ENCODE measurements at regions not wholly inside any gene's neighbourhood (a gene's known extent, or its start where the extent isn't known, plus 50 kb on each side); places are given as distances from the start of the nearest gene placed in this dataset.
"Not testable (repeated sequence)": the region's sequence is repeated elsewhere in the genome, so short reads cannot be mapped to it uniquely, and the experiment has no call there.

DNA sequence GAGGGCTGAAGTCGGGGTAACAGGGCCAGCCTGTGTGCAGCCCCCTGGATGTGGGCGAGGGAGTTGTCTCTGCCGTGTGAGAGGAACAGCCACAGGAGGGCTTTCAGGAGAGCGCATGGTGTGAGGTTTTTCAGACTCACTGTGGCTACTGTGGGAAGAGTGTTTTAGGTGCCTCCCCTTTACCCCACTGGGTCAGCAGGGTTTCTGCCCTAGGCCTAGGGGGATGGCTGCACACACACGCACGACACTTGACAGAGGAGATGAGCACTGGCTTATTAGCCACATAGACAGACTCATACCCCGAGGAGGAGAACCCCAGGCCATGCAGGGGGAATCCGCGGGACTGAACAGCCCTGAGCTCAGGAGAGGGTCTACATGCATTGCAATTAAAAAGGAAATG, 70.8 kb upstream of the GOLGA6L6 start:
- H3K27ac ChIP-seq; FAIRE-seq; H3K36me3 ChIP-seq; H3K4me1 ChIP-seq; H3K4me3 ChIP-seq; H3K27me3 ChIP-seq; intact Hi-C loops (cut with DNase I); H3K9me3 ChIP-seq; ATAC-seq: not testable (repeated sequence)
- peak in 1 of 6 donors; percentile 34 for DNase-seq
- 53 to 57% methylated on average over 7 to 8 of the region's 9 CpGs for WGBS, 2 donors

DNA sequence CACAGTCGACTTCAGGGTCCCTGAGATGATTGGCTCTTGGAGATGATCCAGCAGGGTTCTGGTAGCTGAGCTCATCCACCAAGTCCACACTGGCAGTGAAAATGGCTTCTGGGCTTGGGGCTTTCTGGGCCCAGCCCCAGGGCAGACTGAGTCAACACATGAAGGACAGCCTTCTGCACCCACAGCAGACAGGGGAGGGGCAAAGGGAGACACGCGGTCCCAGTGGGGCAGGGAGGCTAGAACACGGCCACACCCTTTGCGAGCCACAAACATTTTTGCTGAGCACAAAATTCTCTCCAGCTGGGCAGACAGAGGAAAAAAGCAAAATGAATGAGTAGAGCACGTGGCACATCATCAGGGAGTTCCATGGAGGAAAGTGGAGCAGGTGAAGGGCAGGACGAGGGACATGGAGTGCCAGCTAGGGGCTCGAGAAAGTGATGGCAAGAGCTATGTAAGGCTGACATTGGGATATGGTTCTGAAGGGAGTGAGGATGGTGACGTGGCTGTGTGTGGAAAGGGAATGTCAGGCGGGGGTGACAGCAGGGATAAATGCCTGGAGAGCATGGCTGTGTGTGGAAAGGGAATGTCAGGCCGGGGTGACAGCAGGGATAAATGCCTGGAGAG, 70.2 kb upstream of the GOLGA6L6 start:
- H3K4me3 ChIP-seq; FAIRE-seq; H3K36me3 ChIP-seq; H3K27me3 ChIP-seq; H3K27ac ChIP-seq; intact Hi-C loops (cut with DNase I); ATAC-seq; H3K9me3 ChIP-seq; DNase-seq; H3K4me1 ChIP-seq: not testable (repeated sequence)
- WGBS, 2 donors, result 32 to 34% methylated on average over 2 to 3 of the region's 11 CpGs

DNA sequence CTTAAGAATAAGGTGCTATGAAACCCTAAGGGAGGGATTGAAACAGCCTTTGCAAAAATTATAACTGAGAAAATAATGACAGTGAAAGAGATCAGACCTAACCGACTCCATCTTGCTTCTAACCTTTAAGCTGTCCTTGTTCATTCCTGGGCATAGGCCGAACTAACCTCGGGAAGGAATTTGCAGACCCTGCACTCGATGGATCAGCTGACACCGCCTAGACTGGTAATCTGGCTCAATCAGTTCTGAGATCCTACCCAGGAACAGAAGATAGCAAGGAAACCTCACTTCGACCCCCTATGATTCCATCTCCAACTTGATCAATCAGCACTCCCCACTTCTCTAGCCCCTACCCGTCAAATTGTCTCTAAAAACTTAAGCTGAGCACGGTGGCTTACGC, 66.6 kb upstream of the GOLGA6L6 start:
- intact Hi-C loops (cut with DNase I); DNase-seq; H3K4me3 ChIP-seq; H3K9me3 ChIP-seq; H3K4me1 ChIP-seq; H3K36me3 ChIP-seq; ATAC-seq; FAIRE-seq; H3K27ac ChIP-seq; H3K27me3 ChIP-seq: not testable (repeated sequence)
- 80 to 81% methylated on average over 4 to 5 of the region's 9 CpGs for WGBS, 2 donors

DNA sequence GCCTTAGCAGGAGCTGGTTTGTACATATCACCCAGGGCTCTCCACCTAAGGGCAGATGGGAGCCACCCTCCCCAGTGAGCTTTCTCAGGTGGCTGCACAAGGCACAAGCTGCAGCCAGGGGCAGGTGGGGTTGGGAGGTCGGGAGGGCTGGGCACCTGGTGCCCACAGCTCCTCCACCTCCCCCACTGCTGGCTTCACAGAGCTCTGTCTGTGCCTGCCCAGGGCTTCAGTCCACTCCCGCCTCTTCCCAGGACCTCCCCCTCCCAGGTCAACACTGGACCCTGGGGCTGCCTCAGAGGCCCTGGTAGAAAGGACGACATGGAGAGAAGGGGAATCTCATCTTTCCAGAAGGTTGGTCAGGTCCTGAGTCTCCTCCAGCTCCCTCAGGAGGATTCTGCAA, 55.6 kb upstream of the GOLGA6L6 start:
- H3K9me3 ChIP-seq; FAIRE-seq; H3K4me3 ChIP-seq; H3K36me3 ChIP-seq; H3K27me3 ChIP-seq; H3K4me1 ChIP-seq; H3K27ac ChIP-seq; ATAC-seq; intact Hi-C loops (cut with DNase I): not testable (repeated sequence)
- peak in 1 of 6 donors; percentile 18 for DNase-seq
- 31 to 53% methylated on average over 2 of the region's 3 CpGs for WGBS, 2 donors

DNA sequence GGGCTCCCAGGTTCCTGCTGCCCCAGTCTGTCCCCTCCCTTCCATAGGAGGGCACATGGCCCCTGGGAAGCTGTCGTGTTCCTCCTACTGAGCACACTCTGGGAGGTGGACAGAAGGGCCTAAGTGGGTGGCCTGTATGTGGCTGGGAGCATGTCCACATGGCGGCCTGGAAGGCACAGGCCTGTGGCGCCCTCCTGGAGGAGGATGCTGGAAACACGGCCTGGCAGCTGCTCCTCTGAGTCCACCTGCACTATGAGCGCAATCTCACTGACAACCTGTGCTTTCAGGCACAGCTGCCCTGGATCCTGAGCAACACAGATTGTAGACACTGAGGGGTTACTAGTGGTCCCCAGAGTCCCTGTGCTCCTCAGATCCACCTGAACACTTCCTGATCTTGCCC, 52.6 kb upstream of the GOLGA6L6 start:
- H3K36me3 ChIP-seq; DNase-seq; H3K4me3 ChIP-seq; H3K27me3 ChIP-seq; FAIRE-seq; H3K9me3 ChIP-seq; intact Hi-C loops (cut with DNase I); H3K27ac ChIP-seq; H3K4me1 ChIP-seq: not testable (repeated sequence)
- 33 to 44% methylated on average over 2 to 3 of the region's 5 CpGs for WGBS, 2 donors
- ATAC-seq, result peak in 1 of 4 donors; percentile 21

DNA sequence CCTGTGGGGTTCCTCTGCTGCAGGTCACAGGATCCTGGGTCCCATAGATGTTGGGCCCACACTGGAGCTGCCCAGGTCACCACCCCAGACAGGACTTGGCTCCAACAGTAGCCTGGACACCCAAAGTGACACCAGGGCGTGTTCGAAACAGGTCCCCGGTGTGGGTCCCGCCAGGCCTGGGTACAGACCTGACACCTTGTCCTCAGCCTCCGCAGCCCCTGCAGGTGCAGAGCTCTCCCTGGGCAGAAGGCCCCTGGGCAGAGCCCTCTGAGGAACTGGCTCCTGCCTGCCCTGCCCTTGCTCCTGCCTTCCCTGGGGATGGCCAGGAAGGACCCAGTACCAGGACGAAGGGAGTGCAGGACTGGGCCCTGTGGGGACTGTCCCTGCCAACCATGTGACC, 50.3 kb upstream of the GOLGA6L6 start:
- 69 to 84% methylated on average over 3 to 5 of the region's 6 CpGs for WGBS, 2 donors
- H3K36me3 ChIP-seq; FAIRE-seq; H3K4me3 ChIP-seq; H3K27ac ChIP-seq; H3K27me3 ChIP-seq; intact Hi-C loops (cut with DNase I); H3K9me3 ChIP-seq; H3K4me1 ChIP-seq; ATAC-seq: not testable (repeated sequence)
- DNase-seq, result peak in 1 of 6 donors; percentile 38

All from pancreas (tissue), 10 donors.